PC-9 (cell line): ENCODE measurements at regions not wholly inside any gene's neighbourhood (a gene's known extent, or its start where the extent isn't known, plus 50 kb on each side); places are given as distances from the start of the nearest gene placed in this dataset.

Experiments used
- EZH2 ChIP-seq: fragments of 200-600 bp; sonication (generic); IDR thresholded peaks from 2 replicates; pipeline ENCODE4 v1.8.0; 2017; ENCODE audit warnings: antibody characterized with exemption, low read depth
- TF ChIP-seq, protein P1 (sequence below): fragments of 200-600 bp; sonication (generic); conservative IDR thresholded peaks from 2 replicates; pipeline ENCODE4 v1.6.1; 2017; ENCODE audit warnings: mixed run types, antibody characterized with exemption, mild to moderate bottlenecking, moderate library complexity

DNA sequence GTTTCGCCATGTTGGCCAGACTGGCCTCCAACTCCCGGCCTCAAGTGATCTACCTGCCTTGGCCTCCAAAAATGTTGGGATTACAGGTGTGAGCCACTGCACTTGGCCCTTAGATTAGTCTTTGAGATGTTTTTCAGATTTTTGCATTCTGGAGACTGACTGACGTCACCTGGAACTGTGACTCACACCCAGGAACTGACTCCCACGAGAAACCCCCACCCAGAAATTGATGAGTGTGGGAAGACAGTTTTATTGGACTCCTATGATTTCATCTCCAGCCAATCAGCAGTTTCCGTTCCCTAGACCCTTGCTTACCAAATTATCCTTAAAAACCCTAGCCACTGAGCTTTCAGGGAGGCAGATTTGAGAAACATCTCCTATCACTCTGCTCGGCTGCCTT is 867.3 kb downstream of the TYW1 start:
- TF ChIP-seq, protein P1, sequence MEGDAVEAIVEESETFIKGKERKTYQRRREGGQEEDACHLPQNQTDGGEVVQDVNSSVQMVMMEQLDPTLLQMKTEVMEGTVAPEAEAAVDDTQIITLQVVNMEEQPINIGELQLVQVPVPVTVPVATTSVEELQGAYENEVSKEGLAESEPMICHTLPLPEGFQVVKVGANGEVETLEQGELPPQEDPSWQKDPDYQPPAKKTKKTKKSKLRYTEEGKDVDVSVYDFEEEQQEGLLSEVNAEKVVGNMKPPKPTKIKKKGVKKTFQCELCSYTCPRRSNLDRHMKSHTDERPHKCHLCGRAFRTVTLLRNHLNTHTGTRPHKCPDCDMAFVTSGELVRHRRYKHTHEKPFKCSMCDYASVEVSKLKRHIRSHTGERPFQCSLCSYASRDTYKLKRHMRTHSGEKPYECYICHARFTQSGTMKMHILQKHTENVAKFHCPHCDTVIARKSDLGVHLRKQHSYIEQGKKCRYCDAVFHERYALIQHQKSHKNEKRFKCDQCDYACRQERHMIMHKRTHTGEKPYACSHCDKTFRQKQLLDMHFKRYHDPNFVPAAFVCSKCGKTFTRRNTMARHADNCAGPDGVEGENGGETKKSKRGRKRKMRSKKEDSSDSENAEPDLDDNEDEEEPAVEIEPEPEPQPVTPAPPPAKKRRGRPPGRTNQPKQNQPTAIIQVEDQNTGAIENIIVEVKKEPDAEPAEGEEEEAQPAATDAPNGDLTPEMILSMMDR: no peak
- TF ChIP-seq EZH2: no peak
